ENCODE measurements at regions not wholly inside any gene's neighbourhood (a gene's known extent, or its start where the extent isn't known, plus 50 kb on each side); places are given as distances from the start of the nearest gene placed in this dataset.

DNA sequence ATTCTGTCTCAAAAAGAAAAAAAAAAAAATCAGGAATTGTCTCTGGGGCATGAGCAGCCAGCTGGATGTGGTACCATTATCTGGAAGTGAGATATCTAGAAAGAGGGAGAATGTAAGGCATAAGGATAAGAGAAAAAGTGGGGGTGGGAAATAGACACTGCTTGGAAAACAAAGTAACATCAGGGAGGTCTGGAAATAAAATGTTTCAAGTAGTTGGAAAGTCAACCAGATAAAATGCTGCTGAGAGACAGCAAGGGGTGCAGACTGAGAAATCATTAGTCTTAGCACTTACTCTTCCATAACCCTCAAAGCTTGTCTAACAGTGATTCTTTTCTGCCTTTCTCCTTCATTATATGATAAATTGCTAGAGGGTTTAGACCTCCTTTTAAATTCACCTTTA lies 159.7 kb upstream of the TBL1XR1 start:
- TF ChIP-seq, protein P1, sequence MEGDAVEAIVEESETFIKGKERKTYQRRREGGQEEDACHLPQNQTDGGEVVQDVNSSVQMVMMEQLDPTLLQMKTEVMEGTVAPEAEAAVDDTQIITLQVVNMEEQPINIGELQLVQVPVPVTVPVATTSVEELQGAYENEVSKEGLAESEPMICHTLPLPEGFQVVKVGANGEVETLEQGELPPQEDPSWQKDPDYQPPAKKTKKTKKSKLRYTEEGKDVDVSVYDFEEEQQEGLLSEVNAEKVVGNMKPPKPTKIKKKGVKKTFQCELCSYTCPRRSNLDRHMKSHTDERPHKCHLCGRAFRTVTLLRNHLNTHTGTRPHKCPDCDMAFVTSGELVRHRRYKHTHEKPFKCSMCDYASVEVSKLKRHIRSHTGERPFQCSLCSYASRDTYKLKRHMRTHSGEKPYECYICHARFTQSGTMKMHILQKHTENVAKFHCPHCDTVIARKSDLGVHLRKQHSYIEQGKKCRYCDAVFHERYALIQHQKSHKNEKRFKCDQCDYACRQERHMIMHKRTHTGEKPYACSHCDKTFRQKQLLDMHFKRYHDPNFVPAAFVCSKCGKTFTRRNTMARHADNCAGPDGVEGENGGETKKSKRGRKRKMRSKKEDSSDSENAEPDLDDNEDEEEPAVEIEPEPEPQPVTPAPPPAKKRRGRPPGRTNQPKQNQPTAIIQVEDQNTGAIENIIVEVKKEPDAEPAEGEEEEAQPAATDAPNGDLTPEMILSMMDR (IDR thresholded peaks at IDR 0.05 in 4 of 5, conservative IDR thresholded peaks at IDR 0.05 in 1 of 5) = no peak
- TF ChIP-seq POLR2A (IDR thresholded peaks at IDR 0.05) = no peak
